GM19043 (cell line): ENCODE measurements at regions not wholly inside any gene's neighbourhood (a gene's known extent, or its start where the extent isn't known, plus 50 kb on each side); places are given as distances from the start of the nearest gene placed in this dataset.

Source experiments
- ATAC-seq: cut with Tn5 transposase; IDR thresholded peaks from one replicate; pipeline ENCODE4 v1.9.1; 2021; ENCODE audit warnings: low read depth; ENCODE audit not compliant: unreplicated experiment

GRCh38 chr16:49084628-49085390 is 196.8 kb downstream of the CBLN1 start:
- no peak for ATAC-seq

DNA sequence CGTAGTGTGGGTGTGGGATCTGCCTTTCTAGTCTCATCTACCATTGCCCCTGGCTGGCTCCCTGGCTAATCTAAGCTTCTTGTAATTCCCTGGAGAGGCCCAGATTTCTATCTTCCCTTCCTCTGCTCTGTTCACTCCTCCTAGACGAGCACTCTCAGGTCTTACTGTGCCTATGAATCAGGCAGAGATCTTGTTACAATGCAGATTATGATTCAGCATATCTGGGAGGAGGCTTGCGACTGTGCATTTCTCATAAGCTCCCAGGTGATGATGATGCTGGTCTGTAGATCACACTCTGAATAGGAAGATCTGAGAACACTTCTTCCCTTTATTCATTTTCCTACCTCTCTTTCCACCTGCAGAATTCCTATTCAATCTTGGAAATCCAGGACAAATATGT is 200.1 kb downstream of the CBLN1 start:
- ATAC-seq = no peak

DNA sequence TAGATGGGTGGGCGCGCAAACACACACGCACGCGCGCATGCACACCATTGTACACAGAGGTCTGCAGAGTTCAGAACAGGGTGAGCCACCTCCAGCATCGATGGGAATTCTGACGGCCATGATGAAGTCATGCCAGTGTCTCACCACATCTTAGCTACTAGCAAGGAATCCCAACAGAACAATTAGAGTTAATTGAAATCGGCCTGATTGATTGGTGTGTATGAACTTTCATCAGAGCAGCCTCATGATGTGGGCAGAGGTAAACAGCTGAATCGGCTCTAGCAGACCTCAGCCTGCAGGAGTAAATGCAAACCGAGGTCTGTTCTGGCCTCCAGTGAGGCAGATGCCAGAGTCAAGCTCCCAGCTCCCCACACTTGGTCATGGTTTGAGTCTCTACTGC is 200.6 kb downstream of the CBLN1 start:
- ATAC-seq = no peak

GRCh38 chr16:49078571-49078970 is 203.1 kb downstream of the CBLN1 start:
- ATAC-seq = no peak

GRCh38 chr16:49078104-49078503 is 203.5 kb downstream of the CBLN1 start:
- no peak for ATAC-seq

- ATAC-seq = no peak
These were observed 205.9 kb downstream of the CBLN1 start for GRCh38 chr16:49075709-49076108.

DNA sequence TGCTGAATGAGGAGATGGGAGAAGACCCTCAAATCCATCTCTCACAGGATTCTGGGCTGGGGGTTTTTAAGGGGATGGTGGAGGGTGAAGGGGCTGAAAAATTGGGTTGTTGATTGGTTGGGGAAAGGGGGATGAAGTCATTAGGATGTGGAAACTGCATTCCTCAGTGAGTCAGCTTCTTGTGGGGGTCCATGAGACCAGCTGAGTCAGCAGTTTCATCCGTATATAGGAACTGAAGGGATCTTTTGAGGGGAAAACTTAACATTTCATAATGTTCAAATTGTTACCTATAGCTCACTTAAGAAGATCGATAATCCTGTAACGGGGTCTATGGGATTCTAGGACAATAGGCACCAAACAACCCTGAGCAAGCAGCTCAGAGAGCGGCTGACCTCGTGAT is 213.4 kb downstream of the CBLN1 start:
- ATAC-seq = no peak

DNA sequence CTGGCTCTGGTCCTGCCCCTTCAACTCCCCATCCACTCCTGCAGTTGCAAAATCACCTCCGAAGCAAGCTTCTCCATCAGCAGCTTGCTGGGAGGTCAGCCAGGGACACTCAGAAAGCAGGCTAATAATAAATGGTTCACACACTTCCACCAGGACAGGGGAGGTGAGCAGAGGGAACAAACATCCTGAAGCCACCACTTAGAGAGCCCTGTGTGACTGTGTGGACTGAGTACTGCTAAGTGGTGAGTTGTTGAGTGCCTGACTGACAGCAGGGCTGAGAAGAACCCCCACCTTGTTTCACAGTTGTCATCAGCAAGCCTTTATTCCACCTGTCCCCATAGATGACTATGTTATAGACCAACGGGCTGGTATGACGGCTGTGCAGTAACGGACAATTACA is 213.9 kb downstream of the CBLN1 start:
- no peak for ATAC-seq

GRCh38 chr16:49061137-49061714 is 220.4 kb downstream of the CBLN1 start:
- ATAC-seq = no peak

DNA sequence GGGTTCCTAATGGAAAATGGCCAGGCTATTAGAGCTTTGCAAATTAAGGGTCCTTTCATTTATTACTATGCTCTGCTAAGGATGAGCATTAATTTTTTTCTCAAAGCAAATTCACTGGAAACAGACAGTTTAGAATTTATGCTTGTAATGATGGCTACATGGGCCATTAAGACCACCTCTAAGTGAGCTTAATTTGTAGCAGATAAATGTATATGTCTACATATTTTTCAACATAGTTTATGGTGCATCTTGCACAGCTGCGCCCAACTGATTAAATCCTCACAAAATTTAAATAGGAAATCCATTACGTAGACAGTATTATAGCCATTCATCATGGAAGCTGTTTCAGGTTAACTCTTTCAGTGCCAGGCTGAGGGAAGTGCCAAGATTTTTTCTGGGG is 220.9 kb downstream of the CBLN1 start:
- no peak for ATAC-seq

DNA sequence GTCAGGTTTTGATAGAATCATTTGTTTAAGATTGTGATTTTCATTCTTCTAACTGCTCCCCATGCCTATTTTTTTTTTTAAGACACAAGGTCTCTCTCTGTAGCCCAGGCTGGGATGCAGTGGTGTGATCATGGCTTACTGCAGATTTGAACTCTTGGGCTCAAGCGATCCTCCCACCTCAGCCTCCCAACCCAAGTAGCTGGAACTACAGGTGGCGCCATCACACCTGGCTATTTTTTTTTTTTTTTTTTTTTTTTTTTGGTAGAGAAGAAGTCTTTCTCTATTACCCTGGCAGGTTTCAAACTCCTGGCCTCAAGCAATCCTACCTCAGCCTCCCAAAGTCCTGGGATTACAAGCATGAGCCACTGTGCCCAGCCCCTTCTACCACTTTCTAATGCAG is 223.3 kb downstream of the CBLN1 start:
- no peak for ATAC-seq

DNA sequence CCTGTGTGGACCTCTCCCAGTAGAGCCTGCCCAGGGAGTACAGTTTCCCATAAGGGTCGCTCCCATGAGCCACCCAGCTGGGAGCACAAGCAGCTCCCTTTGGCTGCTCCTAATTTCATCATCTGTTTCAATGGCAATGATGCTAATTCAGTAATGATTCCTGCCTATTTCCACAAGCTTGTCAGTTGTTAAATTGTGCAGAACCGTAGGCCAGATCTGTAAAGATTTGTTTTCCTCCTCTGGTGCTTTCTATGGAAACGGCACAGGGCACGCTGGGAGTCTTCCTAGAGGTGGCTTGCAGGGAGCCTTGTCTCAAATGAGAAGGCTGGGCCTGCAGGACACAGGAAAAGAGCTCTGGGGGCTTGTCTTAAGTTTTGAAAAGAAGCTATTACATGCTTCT is 223.7 kb downstream of the CBLN1 start:
- no peak for ATAC-seq

- no peak for ATAC-seq
These were observed 224.2 kb downstream of the CBLN1 start for GRCh38 chr16:49057391-49057790.

- no peak for ATAC-seq
These were observed 225.1 kb downstream of the CBLN1 start for GRCh38 chr16:49056546-49056945.

GRCh38 chr16:49055824-49056545 is 225.7 kb downstream of the CBLN1 start:
- no peak for ATAC-seq

- no peak for ATAC-seq
These were observed 226.3 kb downstream of the CBLN1 start for GRCh38 chr16:49055291-49055690.

GRCh38 chr16:49054606-49055005 is 227.0 kb downstream of the CBLN1 start:
- no peak for ATAC-seq

DNA sequence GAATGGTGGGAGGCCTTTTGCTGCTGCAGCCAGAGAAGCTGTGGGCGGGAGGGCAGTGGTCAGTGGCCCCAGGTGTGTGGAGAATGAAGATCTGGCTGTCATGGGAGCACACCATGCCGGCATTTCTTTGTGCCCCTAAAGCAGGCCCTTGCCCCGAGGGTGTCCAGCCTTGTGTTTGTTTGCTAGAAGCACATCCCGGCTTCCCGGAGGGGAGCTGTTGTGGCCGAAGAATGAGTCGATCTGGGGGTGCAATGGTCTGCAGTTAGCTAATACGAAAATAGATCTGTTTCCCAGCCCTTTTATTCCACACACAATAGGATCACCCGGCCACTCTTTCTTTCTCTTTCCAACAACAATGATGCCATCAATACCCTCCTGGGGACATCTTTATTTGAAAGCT is 228.8 kb downstream of the CBLN1 start:
- no peak for ATAC-seq

GRCh38 chr16:49051576-49051975 is 230.1 kb downstream of the CBLN1 start:
- ATAC-seq = no peak

DNA sequence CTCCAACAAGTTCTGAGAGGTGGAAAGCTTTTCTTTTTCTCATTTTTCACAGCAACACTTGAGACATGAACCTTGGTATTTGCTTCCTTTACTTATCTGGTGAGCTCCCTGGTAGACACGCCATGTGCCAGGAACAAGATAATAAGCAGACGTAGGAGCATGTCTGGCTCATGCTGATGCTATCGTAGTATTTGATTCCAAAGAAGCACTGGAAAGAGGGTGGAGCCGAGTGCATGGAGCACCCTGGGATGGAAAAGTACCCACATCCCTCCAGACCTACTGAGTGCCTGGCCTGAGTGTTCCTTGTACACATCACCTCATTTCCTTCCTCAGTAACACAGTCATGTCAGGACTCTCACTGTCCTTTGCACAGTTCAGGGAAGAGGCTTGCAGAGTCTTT is 231.0 kb downstream of the CBLN1 start:
- ATAC-seq = no peak

GRCh38 chr16:49049644-49050043 is 232.0 kb downstream of the CBLN1 start:
- ATAC-seq = no peak

- ATAC-seq = no peak
These were observed 232.4 kb downstream of the CBLN1 start for GRCh38 chr16:49049191-49049590.
